ENCODE measurements at regions not wholly inside any gene's neighbourhood (a gene's known extent, or its start where the extent isn't known, plus 50 kb on each side); places are given as distances from the start of the nearest gene placed in this dataset.

DNA sequence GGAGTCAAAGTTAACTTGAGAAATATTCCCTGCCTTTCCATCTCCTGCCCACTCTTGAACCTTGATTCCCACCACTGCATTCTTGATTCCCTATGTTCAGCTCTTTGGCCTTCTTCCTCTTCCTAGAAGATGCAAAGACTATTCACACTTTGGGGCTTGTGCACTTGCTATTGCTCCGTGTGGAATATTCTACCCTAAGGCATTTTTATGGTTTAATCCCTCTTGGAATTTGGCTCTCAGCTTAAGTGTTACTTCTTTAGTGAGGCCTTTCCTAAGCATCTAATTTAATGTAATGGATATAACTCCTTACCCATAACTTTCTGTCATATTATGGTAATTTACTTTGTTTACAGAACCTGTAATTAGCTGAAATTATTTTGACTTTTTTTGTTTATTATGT is 318.9 kb upstream of the COL8A1 start:
- Histone ChIP-seq H3K79me2 (ENCODE audit: insufficient read depth, low read depth, low read length) (no peaks in the 10 kb centered on the region), H3K4me1 (ENCODE audit: insufficient read depth, low read length, poor library complexity, severe bottlenecking) (no peaks in the 10 kb centered on the region), H3K4me3 (ENCODE audit: low read depth, low read length, poor library complexity, severe bottlenecking) (no peak overlapping the region), H3K9me2 (ENCODE audit: insufficient read depth, low read length) (no peaks in the 10 kb centered on the region), H3K4me2 (ENCODE audit: low read length) (no peak overlapping the region), H3K9me3 (ENCODE audit: low read length) (no peaks in the 10 kb centered on the region), H4K20me1 (ENCODE audit: insufficient read depth, low read length) (no peaks in the 10 kb centered on the region), H3K36me3 (ENCODE audit: insufficient read depth, low read length) (no peaks in the 10 kb centered on the region), H3K27ac (ENCODE audit: low read depth, low read length, poor library complexity, severe bottlenecking) (no peak overlapping the region), H2AFZ (ENCODE audit: low read length) (no peak overlapping the region)
- no peak for DNase-seq (ENCODE audit: low spot score)
- POLR2A ChIA-PET, result no interaction called here
- no TSS peak for BruUV-seq (replicated peaks)
- TF ChIP-seq, protein P1, sequence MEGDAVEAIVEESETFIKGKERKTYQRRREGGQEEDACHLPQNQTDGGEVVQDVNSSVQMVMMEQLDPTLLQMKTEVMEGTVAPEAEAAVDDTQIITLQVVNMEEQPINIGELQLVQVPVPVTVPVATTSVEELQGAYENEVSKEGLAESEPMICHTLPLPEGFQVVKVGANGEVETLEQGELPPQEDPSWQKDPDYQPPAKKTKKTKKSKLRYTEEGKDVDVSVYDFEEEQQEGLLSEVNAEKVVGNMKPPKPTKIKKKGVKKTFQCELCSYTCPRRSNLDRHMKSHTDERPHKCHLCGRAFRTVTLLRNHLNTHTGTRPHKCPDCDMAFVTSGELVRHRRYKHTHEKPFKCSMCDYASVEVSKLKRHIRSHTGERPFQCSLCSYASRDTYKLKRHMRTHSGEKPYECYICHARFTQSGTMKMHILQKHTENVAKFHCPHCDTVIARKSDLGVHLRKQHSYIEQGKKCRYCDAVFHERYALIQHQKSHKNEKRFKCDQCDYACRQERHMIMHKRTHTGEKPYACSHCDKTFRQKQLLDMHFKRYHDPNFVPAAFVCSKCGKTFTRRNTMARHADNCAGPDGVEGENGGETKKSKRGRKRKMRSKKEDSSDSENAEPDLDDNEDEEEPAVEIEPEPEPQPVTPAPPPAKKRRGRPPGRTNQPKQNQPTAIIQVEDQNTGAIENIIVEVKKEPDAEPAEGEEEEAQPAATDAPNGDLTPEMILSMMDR (conservative IDR thresholded peaks at IDR 0.05; ENCODE audit: low read length), result no peak
- no peak for TF ChIP-seq EZH2phosphoT487 (IDR thresholded peaks at IDR 0.05; ENCODE audit: borderline replicate concordance, low read depth, low read length)
- intact Hi-C loops (cut with micrococcal nuclease; ENCODE audit: unreplicated experiment), result no loop called here
- CTCF ChIA-PET (ENCODE audit: unreplicated experiment), result no interaction called here

DNA sequence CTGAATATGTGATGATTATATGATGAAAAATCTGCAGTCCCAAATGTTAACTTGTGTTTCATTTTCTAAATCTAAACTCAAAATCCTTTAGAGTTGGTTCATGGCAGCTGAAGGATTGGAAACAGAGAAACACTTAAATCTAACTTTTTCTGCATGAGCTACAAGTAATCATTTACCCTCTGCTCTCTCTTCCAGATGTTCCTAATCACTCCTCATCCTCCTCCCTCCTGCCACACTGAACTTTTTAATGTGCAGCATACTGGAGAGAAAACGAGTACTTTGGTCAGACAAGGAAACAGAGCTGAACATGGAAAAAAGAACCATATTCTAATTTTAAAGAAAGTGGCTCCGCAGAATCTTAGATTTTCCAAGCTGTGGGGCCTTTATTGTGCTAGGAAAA is 321.2 kb upstream of the COL8A1 start:
- Histone ChIP-seq H3K27ac (ENCODE audit: low read depth, low read length, poor library complexity, severe bottlenecking) (no peak overlapping the region), H2AFZ (ENCODE audit: low read length) (no peak overlapping the region), H3K4me1 (ENCODE audit: insufficient read depth, low read length, poor library complexity, severe bottlenecking) (no peaks in the 10 kb centered on the region), H3K9me2 (ENCODE audit: insufficient read depth, low read length) (no peaks in the 10 kb centered on the region), H4K20me1 (ENCODE audit: insufficient read depth, low read length) (no peaks in the 10 kb centered on the region), H3K9me3 (ENCODE audit: low read length) (no peaks in the 10 kb centered on the region), H3K79me2 (ENCODE audit: insufficient read depth, low read depth, low read length) (no peaks in the 10 kb centered on the region), H3K4me2 (ENCODE audit: low read length) (no peak overlapping the region), H3K36me3 (ENCODE audit: insufficient read depth, low read length) (no peaks in the 10 kb centered on the region), H3K4me3 (ENCODE audit: low read depth, low read length, poor library complexity, severe bottlenecking) (no peak overlapping the region)
- TF ChIP-seq EZH2phosphoT487 (IDR thresholded peaks at IDR 0.05; ENCODE audit: borderline replicate concordance, low read depth, low read length), result no peak
- TF ChIP-seq, protein P1 (conservative IDR thresholded peaks at IDR 0.05; ENCODE audit: low read length), result no peak
- POLR2A ChIA-PET, result interaction anchor here (0.6 kb wide), 1 partner anchor 289 kb away, joined by 3 read pairs; no protein-coding TSS in a partner anchor
- CTCF ChIA-PET (ENCODE audit: unreplicated experiment), result no interaction called here
- no peak for DNase-seq (ENCODE audit: low spot score)
- BruUV-seq (replicated peaks), result no TSS peak
- intact Hi-C loops (cut with micrococcal nuclease; ENCODE audit: unreplicated experiment), result no loop called here

DNA sequence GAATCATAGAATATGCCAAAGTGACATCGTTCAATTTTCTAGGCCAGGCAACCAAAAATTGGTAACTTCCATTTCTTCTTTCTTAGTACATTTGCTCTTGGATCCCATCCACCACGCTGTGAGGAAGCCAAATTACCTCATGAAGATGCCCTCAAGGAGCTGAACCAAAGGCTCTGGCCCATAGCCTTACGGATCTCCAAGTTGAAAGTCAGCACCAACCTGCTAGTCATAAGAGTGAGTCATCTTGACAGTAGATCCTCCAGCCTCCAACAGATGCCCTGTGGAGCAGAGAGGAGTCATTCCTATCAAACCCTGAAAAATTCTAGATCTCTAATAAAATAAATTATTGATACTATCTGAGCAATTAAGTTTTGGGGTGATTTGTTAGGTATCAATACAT is 322.5 kb upstream of the COL8A1 start:
- Histone ChIP-seq H3K36me3 (ENCODE audit: insufficient read depth, low read length) (no peaks in the 10 kb centered on the region), H3K4me3 (ENCODE audit: low read depth, low read length, poor library complexity, severe bottlenecking) (no peak overlapping the region), H3K9me3 (ENCODE audit: low read length) (no peaks in the 10 kb centered on the region), H3K79me2 (ENCODE audit: insufficient read depth, low read depth, low read length) (no peaks in the 10 kb centered on the region), H4K20me1 (ENCODE audit: insufficient read depth, low read length) (no peaks in the 10 kb centered on the region), H3K4me2 (ENCODE audit: low read length) (no peak overlapping the region), H3K27ac (ENCODE audit: low read depth, low read length, poor library complexity, severe bottlenecking) (no peak overlapping the region), H2AFZ (ENCODE audit: low read length) (no peak overlapping the region), H3K9me2 (ENCODE audit: insufficient read depth, low read length) (no peaks in the 10 kb centered on the region), H3K4me1 (ENCODE audit: insufficient read depth, low read length, poor library complexity, severe bottlenecking) (no peaks in the 10 kb centered on the region)
- BruUV-seq (replicated peaks), result no TSS peak
- intact Hi-C loops (cut with micrococcal nuclease; ENCODE audit: unreplicated experiment), result no loop called here
- ChIA-PET POLR2A (no interaction called here), CTCF (ENCODE audit: unreplicated experiment) (no interaction called here)
- no peak for TF ChIP-seq EZH2phosphoT487 (IDR thresholded peaks at IDR 0.05; ENCODE audit: borderline replicate concordance, low read depth, low read length)
- TF ChIP-seq, protein P1 (conservative IDR thresholded peaks at IDR 0.05; ENCODE audit: low read length), result no peak
- no peak for DNase-seq (ENCODE audit: low spot score)
